NAMALWA (cell line): ENCODE measurements at regions not wholly inside any gene's neighbourhood (a gene's known extent, or its start where the extent isn't known, plus 50 kb on each side); places are given as distances from the start of the nearest gene placed in this dataset.
"Not testable (repeated sequence)": the region's sequence is repeated elsewhere in the genome, so short reads cannot be mapped to it uniquely, and the experiment has no call there.

Experiments
- DNase-seq: peaks from one replicate; pipeline ENCODE4 v3.0.0-alpha.2; 2015; ENCODE audit warnings: low spot score

DNA sequence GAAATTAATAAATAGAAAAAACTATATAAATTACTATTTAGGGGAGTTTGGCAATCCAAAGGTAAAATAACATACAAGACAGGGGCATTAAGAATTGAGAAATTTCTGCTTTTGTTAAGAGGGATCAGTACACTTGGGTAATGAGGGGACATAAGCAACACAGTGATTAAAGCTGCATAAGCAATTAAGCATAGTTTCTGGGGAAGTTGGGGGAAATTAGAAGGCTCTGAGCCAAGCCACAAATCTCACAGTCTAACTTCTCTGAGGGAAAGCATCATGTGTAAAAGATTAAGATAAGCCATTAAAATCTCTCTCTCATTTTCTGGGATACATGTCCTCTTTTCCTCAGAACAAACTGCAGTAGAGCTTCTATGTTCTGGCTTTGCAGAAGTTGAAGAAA lies 533.9 kb upstream of the LRFN5 start:
- DNase-seq, result no peak

- no peak for DNase-seq
These were observed 535.3 kb upstream of the LRFN5 start for GRCh38 chr14:41071351-41071750.

- DNase-seq, result no peak
These were observed 543.9 kb upstream of the LRFN5 start for GRCh38 chr14:41062826-41063225.

DNA sequence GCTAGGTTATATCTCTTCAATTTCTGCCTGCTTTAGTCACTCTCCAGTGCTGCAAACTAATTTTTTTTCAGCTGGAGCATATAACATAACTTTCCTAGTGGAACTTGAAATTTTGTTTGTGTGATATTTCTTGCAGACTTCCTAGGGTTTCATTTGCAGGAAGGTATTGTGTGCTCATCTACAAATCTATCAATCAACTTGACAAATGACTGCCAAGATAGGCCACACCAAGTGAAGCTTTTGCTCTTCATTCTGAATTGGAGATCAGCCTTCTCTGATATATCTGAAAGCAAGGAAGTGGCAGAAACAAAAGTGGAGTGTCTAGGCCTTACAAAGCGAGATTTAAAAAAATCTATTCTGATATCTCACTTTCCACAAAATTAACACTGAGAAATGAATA lies 551.1 kb upstream of the LRFN5 start:
- DNase-seq, result no peak

DNA sequence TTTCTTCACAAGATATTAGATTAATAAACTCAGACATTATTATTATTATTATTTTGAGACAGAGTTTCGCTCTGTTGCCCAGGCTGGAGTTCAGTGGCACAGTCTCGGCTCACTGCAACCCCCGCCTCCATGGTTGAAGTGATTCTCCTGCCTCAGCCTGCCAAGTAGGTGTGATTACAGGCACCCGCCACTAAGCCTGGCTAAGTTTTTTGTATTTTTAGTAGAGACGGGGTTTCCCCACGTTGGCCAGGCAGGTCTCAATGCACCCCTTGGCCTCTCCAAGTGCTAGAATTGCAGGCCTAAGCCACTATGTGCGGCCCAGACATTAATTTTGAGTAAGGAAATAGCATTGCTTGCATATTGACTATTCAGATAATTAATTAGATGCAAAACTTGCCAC lies 554.9 kb upstream of the LRFN5 start:
- DNase-seq, result peak; percentile 1

DNA sequence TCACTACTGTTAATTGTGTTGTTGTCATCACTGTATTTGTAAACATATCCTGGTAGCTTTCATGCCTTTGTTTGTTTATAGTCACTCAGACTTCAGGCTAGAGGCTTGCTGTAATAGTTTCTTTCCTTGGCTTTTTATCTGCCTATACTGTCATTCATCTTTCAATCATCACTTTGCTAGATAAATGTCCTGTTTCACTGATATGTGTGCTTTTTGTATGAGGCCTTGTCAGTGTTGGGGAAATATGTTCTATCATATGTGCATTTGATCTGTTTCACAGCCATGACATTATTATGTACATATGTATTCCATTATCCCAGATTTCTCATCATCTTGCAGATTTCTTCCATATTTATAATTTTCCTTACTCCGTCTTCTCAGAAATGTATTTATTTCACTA lies 558.9 kb upstream of the LRFN5 start:
- DNase-seq, result no peak

DNA sequence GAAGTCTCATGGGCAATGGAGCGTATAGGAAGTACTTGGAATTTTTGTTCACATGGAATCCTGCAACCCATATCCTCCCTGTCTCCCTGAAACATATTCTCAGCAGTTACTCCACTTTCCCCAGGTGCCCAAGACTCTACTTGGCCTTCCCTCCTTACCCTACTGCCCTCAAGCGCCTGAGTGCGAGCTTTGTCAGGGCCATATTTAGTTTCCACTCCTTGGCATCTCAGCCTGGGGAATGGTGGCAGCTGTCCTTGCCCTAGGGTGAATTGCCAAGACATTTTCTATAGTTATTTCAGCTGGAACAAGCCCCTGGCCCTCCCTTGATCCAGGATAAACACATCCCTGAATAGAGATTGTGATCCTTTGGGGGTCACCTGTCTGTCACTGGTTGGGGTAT lies 569.3 kb upstream of the LRFN5 start:
- no peak for DNase-seq

- DNase-seq, result no peak
These were observed 571.7 kb upstream of the LRFN5 start for GRCh38 chr14:41034969-41035368.

DNA sequence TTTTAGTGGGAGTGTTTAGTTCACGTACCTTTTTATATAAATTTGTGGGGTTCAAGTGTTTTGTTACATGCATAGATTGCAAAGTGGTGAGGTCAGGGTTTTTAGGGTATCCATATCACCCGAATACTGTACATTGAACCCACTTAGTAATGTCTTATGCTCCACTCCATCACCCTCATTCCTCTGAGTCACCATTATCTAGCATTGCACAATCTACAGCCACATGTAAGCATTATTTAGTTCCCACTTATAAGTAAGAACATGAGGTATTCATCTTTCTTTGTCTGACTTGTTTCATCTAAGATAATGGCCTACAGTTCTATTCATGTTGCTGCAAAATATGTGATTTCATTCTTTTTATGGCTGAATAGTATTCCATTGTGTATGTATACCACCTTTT lies 583.7 kb upstream of the LRFN5 start:
- DNase-seq, result no peak

GRCh38 chr14:41016213-41016612 lies 590.5 kb upstream of the LRFN5 start:
- no peak for DNase-seq

GRCh38 chr14:41000350-41000749 lies 606.3 kb upstream of the LRFN5 start:
- DNase-seq, result no peak

DNA sequence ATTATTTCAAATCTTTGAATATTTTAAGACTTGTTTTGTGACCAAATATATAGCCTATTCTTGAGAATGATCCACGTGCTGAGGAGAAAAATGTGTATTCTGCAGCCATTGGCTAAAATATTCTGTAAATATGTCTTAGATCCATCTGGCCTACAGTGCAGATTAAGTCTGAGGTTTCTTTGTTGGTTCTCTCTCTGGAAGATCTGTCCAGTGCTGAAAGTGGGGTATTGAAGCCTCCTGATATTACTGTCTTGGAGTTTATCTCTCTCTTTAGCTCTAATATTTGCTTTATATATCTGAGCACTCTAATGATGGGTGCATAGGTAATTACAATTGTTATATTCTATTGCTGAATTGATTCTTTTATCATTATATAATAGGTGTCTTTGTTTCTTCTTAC lies 617.4 kb upstream of the LRFN5 start:
- no peak for DNase-seq

DNA sequence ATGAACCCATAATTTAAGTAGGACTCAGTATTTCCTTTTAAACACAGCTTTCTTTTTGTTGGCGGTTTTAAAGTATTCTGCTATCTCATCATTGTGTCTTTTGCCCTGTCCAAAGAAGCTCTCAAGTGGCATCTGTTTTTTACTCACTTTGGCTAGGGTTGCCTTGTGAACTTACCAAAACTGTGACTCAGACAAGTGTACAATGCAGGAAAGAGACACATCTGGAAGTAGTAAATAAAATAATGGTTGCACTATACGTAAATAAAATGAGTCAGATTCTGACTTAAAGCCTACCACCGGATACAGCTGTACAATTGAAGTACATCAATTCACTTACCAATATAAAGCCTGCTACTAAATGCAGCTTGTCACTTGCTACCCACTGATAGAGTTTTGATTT lies 619.2 kb upstream of the LRFN5 start:
- no peak for DNase-seq

GRCh38 chr14:40986655-40987054 lies 620.0 kb upstream of the LRFN5 start:
- DNase-seq, result no peak

DNA sequence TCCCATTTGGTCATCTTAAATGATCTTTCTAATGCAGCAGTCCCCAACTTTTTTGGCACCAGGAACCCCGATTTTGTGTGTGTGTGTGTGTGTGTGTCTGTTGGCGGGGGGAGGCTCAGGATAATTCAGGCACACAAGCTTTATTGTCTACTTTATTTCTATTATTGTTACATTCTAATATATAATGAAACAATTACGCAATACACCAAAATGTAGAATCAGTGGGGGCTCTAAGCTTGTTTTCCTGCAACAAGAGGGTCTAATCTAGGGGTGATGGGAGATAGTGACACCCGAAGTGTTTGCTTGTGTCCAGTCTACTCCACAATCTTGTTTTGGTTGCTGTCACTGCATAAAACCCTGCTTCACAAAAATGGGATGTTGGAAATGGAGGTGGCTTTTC lies 621.1 kb upstream of the LRFN5 start:
- no peak for DNase-seq

- no peak for DNase-seq
These were observed 623.1 kb upstream of the LRFN5 start for GRCh38 chr14:40983604-40984003.

- no peak for DNase-seq
These were observed 625.4 kb upstream of the LRFN5 start for GRCh38 chr14:40981247-40981646.

- not testable (repeated sequence) for DNase-seq
These were observed 646.4 kb upstream of the LRFN5 start for GRCh38 chr14:40960257-40960656.

- DNase-seq, result no peak
These were observed 651.6 kb upstream of the LRFN5 start for GRCh38 chr14:40955131-40955505.

- not testable (repeated sequence) for DNase-seq
These were observed 652.1 kb upstream of the LRFN5 start for GRCh38 chr14:40954448-40955130.

GRCh38 chr14:40944521-40944920 lies 662.2 kb upstream of the LRFN5 start:
- no peak for DNase-seq

- DNase-seq, result no peak
These were observed 669.8 kb upstream of the LRFN5 start for GRCh38 chr14:40936861-40937260.

DNA sequence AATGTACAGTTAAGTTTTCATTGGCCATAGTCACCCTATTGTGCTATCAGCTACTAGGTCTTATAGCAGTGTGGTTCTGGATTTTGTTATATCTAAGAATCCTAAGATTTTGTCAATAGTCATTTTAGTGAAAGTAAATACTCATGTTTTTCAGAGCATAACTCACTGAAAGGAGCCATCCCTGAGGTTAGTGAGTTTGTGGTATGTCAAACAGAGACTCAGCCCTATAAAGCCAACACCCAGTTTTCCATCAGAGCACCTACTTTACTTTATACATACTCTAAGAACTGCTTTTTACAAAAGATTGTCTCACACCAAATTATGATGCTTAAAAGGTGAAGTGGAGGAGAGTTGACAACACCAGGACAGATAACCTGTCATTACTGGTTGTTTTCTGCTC lies 686.3 kb upstream of the LRFN5 start:
- DNase-seq, result no peak

DNA sequence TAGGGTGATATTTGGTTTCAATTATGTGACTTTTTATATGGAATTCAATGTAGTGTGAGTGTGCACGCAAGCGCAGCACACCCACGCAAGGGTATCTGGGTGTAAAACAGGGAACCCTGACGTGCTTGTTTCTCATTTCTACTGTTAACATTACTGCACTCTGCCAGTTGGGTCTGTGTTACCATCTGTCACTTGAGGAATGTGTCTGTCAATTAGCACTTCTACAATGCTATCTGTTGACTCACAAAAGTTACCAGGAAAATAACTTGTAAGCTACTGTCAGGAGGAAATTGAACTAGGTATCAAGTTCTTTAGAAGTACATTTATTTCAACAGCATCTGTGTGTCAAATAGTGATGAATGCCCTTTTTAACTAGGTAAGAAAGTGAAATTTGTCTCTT lies 695.5 kb upstream of the LRFN5 start:
- no peak for DNase-seq

DNA sequence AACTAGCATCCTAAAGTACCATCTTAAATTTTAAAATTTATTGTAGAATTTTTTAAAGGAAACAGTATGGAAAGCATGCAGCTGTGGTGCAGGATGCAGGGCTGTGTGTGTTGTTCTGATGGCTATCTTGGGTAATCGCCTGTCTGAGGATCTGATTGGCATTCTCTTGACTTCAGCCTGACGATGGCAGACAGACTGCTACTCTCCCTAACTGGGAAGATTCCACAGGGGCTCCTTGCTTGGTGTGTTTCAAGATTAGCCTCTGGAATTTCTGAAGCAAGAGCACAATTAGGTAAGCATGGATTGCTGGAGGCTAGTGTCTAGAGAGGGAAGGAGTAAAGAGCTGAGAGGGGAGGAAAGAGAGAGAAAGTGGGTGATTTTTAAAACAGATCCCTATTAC lies 696.8 kb upstream of the LRFN5 start:
- no peak for DNase-seq
